Hepatocyte (in vitro differentiated cells): ENCODE measurements at regions not wholly inside any gene's neighbourhood (a gene's known extent, or its start where the extent isn't known, plus 50 kb on each side); places are given as distances from the start of the nearest gene placed in this dataset.

Experiments
- CTCF ChIP-seq: fragments of 200-600 bp; sonication (generic); IDR thresholded peaks from 2 replicates; pipeline ENCODE4 v1.5.1; 2016; ENCODE audit warnings: antibody characterized with exemption, mild to moderate bottlenecking; ENCODE audit not compliant: poor library complexity
- EZH2 ChIP-seq: fragments of 200-600 bp; sonication (generic); IDR thresholded peaks from 2 replicates; pipeline ENCODE4 v1.6.1; 2016; ENCODE audit warnings: antibody characterized with exemption, mild to moderate bottlenecking, borderline replicate concordance
- EZH2phosphoT487 ChIP-seq: fragments of 200-600 bp; sonication (generic); IDR thresholded peaks from one replicate; pipeline ENCODE4 v1.6.1; 2018; ENCODE audit warnings: antibody characterized with exemption, mild to moderate bottlenecking, low read depth, moderate library complexity; ENCODE audit not compliant: unreplicated experiment, severe bottlenecking

- TF ChIP-seq CTCF (no peak), EZH2 (no peak), EZH2phosphoT487 (no peak)
Observed at GRCh38 chr1:230009611-230010313, 57.3 kb upstream of the GALNT2 start.
